GM13977 (cell line): ENCODE measurements at regions not wholly inside any gene's neighbourhood (a gene's known extent, or its start where the extent isn't known, plus 50 kb on each side); places are given as distances from the start of the nearest gene placed in this dataset.

Source experiments
- DNase-seq: peaks from one replicate; pipeline ENCODE4 v3.0.0; 2012; ENCODE audit warnings: low spot score
- in situ Hi-C: fragments of 300-500 bp; cut with MboI; formaldehyde crosslinking; loops from one replicate; pipeline ENCODE4 v1.12.0; 2022; ENCODE audit warnings: low sequenced_read_pairs, low pct_unique_long_range_greater_than_20kb, mixed read lengths, inconsistent platforms; ENCODE audit not compliant: unreplicated experiment
- TF ChIP-seq, protein P1 (sequence below): IDR thresholded peaks from 2 replicates; pipeline ENCODE4 v1.5.1; 2012; ENCODE audit warnings: mild to moderate bottlenecking, control low read depth; ENCODE audit not compliant: insufficient read depth; ENCODE audit errors: extremely low read depth, missing control alignments

DNA sequence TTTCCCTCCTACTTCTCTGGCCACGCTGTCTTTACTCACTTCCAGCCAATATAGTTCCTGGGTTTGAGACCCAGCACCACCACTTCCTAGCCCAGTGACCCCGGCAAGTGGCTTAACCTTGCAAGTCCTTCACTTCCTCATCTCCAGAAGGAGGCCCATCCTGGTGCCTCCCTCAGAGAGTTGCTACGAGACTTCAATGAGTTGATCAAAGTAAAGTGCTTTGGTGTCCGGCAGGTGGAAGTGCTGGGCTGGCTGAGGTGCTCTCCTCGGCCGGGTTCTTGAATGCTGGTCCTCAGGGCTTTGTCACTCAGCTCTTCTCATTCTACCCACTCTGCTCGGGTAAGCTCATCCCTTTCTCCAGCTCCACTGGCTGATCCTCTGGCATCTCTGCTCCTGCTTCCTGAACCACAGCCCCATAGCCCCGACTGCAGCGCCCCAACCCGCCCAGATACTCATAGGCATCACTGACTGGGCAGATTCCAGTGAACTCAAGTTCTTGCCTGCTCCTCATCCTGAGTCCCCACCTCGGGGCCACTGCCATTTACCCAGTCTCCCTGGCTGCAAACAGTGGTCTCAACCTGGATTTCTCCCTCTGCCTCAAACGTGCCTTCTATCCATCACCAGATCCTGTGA, 75.8 kb upstream of the WNT4 start:
- no peak for DNase-seq
- in situ Hi-C loops = no loop called here
- TF ChIP-seq, protein P1, sequence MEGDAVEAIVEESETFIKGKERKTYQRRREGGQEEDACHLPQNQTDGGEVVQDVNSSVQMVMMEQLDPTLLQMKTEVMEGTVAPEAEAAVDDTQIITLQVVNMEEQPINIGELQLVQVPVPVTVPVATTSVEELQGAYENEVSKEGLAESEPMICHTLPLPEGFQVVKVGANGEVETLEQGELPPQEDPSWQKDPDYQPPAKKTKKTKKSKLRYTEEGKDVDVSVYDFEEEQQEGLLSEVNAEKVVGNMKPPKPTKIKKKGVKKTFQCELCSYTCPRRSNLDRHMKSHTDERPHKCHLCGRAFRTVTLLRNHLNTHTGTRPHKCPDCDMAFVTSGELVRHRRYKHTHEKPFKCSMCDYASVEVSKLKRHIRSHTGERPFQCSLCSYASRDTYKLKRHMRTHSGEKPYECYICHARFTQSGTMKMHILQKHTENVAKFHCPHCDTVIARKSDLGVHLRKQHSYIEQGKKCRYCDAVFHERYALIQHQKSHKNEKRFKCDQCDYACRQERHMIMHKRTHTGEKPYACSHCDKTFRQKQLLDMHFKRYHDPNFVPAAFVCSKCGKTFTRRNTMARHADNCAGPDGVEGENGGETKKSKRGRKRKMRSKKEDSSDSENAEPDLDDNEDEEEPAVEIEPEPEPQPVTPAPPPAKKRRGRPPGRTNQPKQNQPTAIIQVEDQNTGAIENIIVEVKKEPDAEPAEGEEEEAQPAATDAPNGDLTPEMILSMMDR = no peak

DNA sequence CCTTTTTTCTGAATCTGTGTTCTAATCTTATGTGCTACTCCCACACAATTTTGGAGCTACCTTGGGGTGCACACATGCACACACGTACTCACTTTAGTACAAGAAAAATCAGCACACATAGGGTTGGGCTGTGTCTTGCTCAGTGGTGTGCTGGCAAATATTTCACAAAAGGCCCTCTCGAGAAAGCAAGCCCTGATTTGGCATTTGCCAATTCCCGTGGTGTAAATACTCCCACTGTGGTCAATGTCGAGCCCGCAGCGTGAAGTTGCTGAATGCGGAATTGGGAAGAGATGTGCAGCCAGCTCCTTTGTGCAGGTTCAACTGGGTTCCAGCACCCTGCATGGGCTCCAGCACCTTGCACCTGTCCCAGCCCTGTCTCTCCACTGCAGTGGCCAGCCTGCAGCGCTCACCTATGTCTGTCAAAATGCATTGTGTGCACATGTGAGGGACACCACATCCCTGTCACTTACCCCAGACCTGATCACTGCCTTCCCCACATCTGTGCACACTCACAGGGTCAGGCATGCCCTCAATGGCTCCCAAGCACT, 78.4 kb upstream of the WNT4 start:
- DNase-seq = no peak
- in situ Hi-C loops = no loop called here
- TF ChIP-seq, protein P1 = no peak

DNA sequence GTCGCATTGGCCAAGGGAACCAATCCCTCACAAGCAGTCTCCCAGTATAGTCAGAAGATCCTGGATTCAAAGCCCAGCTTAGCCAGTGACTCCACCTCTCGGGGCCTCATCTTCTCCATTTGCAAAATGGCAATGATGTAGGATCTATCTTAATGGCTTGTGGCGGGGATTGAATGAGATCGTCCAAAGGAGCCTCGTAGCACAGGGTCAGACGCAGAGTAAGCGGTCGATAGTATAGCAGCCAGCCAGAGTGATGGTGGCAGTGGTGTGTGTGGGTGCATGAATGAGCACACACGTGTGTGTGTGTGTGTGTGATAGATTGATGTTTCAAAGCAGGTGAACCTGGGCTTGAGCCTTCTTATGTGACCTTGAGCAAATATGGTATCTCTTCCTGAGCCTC, 79.8 kb upstream of the WNT4 start:
- in situ Hi-C loops = no loop called here
- no peak for DNase-seq
- TF ChIP-seq, protein P1 = no peak

DNA sequence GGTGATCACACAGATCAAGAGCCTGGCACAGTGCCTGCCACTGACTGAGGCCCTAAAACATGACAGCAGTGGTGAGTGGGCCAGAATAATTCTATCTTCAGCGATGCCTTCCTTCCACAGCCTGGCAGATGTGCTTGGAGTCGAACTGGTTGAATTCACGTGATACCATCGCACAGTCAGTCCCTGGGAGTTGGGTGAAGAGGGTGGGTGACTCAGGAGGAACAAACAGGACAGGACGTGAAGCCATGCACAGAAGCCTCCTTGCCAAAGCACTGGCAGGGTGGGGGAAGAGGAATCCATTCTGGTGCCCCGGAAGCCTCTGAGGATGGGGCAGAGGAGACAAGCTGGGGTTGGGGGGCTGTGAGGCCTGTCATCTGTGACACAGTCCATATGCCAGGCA, 80.3 kb upstream of the WNT4 start:
- TF ChIP-seq, protein P1 = no peak
- in situ Hi-C loops = no loop called here
- DNase-seq = no peak

DNA sequence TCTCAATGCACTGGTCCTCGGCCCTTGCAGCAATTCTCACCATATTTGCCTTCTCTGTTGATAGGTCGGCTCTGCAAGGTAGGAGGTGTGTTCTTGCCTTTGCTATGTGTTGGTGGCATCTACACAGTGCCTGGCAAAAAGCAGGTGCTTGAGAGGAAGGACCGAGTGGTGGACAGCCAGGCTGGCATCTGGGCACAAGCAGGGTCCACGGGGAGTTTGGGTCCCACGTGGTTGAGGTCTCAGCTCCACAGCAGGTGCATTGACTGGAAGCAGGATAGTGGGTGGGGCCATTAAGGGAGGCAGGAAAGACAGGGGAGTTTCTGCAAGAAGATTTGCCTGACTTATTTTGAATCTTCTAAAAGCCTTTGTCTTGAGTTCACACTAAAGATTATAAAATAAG, 81.2 kb upstream of the WNT4 start:
- in situ Hi-C loops = no loop called here
- no peak for DNase-seq
- TF ChIP-seq, protein P1 = no peak

DNA sequence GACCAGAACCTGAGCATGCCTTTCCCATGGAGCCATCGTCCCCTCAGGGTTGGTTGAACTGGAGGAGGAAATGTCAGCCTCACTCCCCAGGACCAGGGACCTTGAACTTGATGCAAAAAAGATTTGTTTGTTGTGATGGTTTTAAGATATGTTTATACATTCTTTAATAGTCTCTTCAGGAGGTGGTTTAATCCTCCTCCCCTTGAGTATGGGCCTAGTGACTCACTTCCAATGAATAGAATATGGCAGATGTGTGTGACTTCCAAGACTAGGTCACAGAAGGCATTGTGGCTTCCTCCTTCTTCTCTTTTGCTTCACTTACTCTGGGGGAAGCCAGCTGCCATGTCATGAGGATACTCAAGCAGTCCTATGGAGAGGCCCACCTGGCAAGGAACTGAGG, 81.7 kb upstream of the WNT4 start:
- no peak for DNase-seq
- in situ Hi-C loops = no loop called here

More for the DNA sequence above, 81.7 kb upstream of the WNT4 start:
- TF ChIP-seq, protein P1 = no peak
